CD14-positive monocyte (primary cell): ENCODE measurements at regions not wholly inside any gene's neighbourhood (a gene's known extent, or its start where the extent isn't known, plus 50 kb on each side); places are given as distances from the start of the nearest gene placed in this dataset.

Source experiments
- DNase-seq, 3 donors: peaks; one replicate each; pipeline ENCODE4 v3.0.0-alpha.2; 2011 to 2022
- H2AFZ ChIP-seq: 2 replicates; pipeline ENCODE4 v1.6.0; 2012; ENCODE audit warnings: mild to moderate bottlenecking, low read depth, low read length, inconsistent platforms; ENCODE audit not compliant: insufficient read depth, poor library complexity, severe bottlenecking
- H3K27ac ChIP-seq, 2 donors: 1 replicate in 1 of 2; 2 replicates in 1 of 2; pipeline ENCODE4 v1.5.1; 2012 to 2013; ENCODE audit warnings: low read length in 2 of 2, control low read depth in 1 of 2, inconsistent platforms in 1 of 2, low read depth in 1 of 2, mild to moderate bottlenecking in 1 of 2
- H3K27me3 ChIP-seq, 2 donors: one replicate each; pipeline versions ENCODE4 v1.6.0 to v1.6.1; 2011 to 2013; ENCODE audit warnings: low read length in 2 of 2; ENCODE audit not compliant: control insufficient read depth in 2 of 2, insufficient read depth in 2 of 2
- H3K36me3 ChIP-seq, 2 donors: replicated peaks in 1 of 2; 1 replicate in 1 of 2; 2 replicates in 1 of 2; pipeline versions ENCODE4 v1.5.1 to v1.6.1; 2012 to 2013; ENCODE audit warnings: low read length in 2 of 2, control low read depth in 1 of 2, inconsistent platforms in 1 of 2, mild to moderate bottlenecking in 1 of 2; ENCODE audit not compliant: insufficient read depth in 2 of 2, control insufficient read depth in 1 of 2
- H3K4me1 ChIP-seq, 2 donors: 1 replicate in 1 of 2; 2 replicates in 1 of 2; pipeline versions ENCODE4 v1.5.1 to v1.6.1; 2012 to 2013; ENCODE audit warnings: low read length in 2 of 2, control low read depth in 1 of 2, inconsistent platforms in 1 of 2, mild to moderate bottlenecking in 1 of 2, moderate library complexity in 1 of 2; ENCODE audit not compliant: insufficient read depth in 2 of 2, control insufficient read depth in 1 of 2
- H3K4me2 ChIP-seq: replicated peaks from 2 replicates; pipeline ENCODE3; 2012; ENCODE audit warnings: low read length, moderate library complexity, mild to moderate bottlenecking; ENCODE audit not compliant: poor library complexity, severe bottlenecking; ENCODE audit errors: extremely low read depth
- H3K4me3 ChIP-seq, 3 experiments: fragments of 200-600 bp in 1 of 3; sonication (generic) in 1 of 3; replicated peaks in 1 of 3; 1 replicate in 2 of 3; 2 replicates in 1 of 3; pipeline ENCODE4 v1.5.1; 2011 to 2013; ENCODE audit warnings: low read length in 3 of 3, mild to moderate bottlenecking in 3 of 3, control low read depth in 2 of 3, low read depth in 2 of 3, inconsistent platforms in 1 of 3, moderate library complexity in 1 of 3
- H3K79me2 ChIP-seq: 2 replicates; pipeline ENCODE4 v1.6.0; 2012; ENCODE audit warnings: mild to moderate bottlenecking, control low read depth, inconsistent platforms, low read length, moderate library complexity; ENCODE audit not compliant: insufficient read depth
- H3K9ac ChIP-seq: 2 replicates; pipeline ENCODE4 v1.6.0; 2017; ENCODE audit warnings: low read length, mild to moderate bottlenecking; ENCODE audit not compliant: insufficient read depth, poor library complexity, severe bottlenecking
- H3K9me3 ChIP-seq, 2 donors: replicated peaks in 1 of 2; 1 replicate in 1 of 2; 2 replicates in 1 of 2; pipeline versions ENCODE4 v1.5.1 to v1.6.1; 2012 to 2013; ENCODE audit warnings: low read length in 2 of 2, control low read depth in 1 of 2; ENCODE audit not compliant: control insufficient read depth in 1 of 2, insufficient read depth in 1 of 2
- H4K20me1 ChIP-seq: 2 replicates; pipeline ENCODE4 v1.6.0; 2012; ENCODE audit warnings: mild to moderate bottlenecking, low read length, control low read depth, moderate library complexity; ENCODE audit not compliant: insufficient read depth
- H3K27ac Mint-ChIP-seq, 7 donors: one replicate each; pipeline ENCODE4 v1.8.0; 2020; ENCODE audit warnings: mild to moderate bottlenecking in 7 of 7, mixed read lengths in 7 of 7, moderate library complexity in 6 of 7, inconsistent platforms in 2 of 7
- H3K27me3 Mint-ChIP-seq, 3 donors: one replicate each; pipeline ENCODE4 v1.8.0; 2021 to 2022; ENCODE audit warnings: low read depth in 3 of 3, mild to moderate bottlenecking in 3 of 3, mixed read lengths in 3 of 3, moderate library complexity in 3 of 3, inconsistent platforms in 1 of 3
- H3K36me3 Mint-ChIP-seq, 2 donors: one replicate each; pipeline ENCODE4 v1.8.0; 2020; ENCODE audit warnings: mixed read lengths in 2 of 2, inconsistent platforms in 1 of 2, mild to moderate bottlenecking in 1 of 2
- H3K4me1 Mint-ChIP-seq: one replicate; pipeline ENCODE4 v1.8.0; 2020; ENCODE audit warnings: mild to moderate bottlenecking, mixed read lengths
- H3K4me3 Mint-ChIP-seq, 2 donors: one replicate each; pipeline ENCODE4 v1.8.0; 2020; ENCODE audit warnings: mild to moderate bottlenecking in 2 of 2, mixed read lengths in 2 of 2, moderate library complexity in 1 of 2
- H3K9me3 Mint-ChIP-seq, 7 donors: one replicate each; pipeline ENCODE4 v1.8.0; 2020 to 2022; ENCODE audit warnings: mixed read lengths in 7 of 7, mild to moderate bottlenecking in 6 of 7, moderate library complexity in 6 of 7, inconsistent platforms in 2 of 7
- WGBS: methylation state at CpG from one replicate; pipeline ENCODE4 v1.1.5; 2013; ENCODE audit warnings: missing lambda C conversion rate; ENCODE audit not compliant: insufficient coverage; 5-methylcytosine and 5-hydroxymethylcytosine counted together
- intact Hi-C, 2 donors: fragments of 100-400 bp; cut with micrococcal nuclease; formaldehyde crosslinking; loops; one replicate each; pipeline versions ENCODE4 v1.15.0 to v1.15.1; 2023
- TF ChIP-seq, protein P1 (sequence below): fragments of 200-600 bp; IDR thresholded peaks from one replicate; pipeline ENCODE4 v1.8.0; 2022; ENCODE audit warnings: antibody characterized with exemption, mild to moderate bottlenecking

DNA sequence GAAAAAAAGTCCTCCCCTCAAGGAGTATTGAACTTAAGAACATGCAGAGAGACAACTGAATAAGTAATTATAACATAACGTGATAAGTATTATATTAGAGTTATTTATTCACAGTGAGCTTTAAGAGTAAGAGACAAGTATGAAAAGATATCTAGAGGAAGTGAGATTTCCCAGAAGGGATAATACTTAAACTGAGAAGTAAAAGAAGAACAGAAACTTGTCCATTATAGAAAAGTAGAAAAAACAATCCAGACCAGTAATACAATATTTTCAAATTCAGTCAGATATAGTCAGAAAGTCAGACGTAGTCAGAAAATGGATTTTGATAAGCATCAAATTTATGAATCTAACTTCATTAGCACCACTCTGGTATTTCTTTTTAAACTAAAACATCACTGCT lies 613.0 kb upstream of the CCNG1 start:
- no peak overlapping the region for H2AFZ ChIP-seq
- intact Hi-C loops = no loop called here
- H3K27me3 ChIP-seq = no peaks in the 10 kb centered on the region
- H4K20me1 ChIP-seq = no peaks in the 10 kb centered on the region
- no peak overlapping the region for H3K27ac ChIP-seq
- no peaks in the 10 kb centered on the region for H3K36me3 Mint-ChIP-seq
- no peak for DNase-seq
- H3K4me3 ChIP-seq = no peak overlapping the region
- H3K9me3 ChIP-seq = peaks cover 2 to 13% of the 10 kb centered on the region in 2 donors
- H3K36me3 ChIP-seq = no peaks in the 10 kb centered on the region
- peaks cover 2 to 22% (median 5%) of the 10 kb centered on the region in 7 donors for H3K9me3 Mint-ChIP-seq
- H3K9ac ChIP-seq = no peak overlapping the region
- no peak overlapping the region for H3K4me2 ChIP-seq
- no peaks in the 10 kb centered on the region for H3K27me3 Mint-ChIP-seq
- H3K4me3 Mint-ChIP-seq = no peak overlapping the region
- TF ChIP-seq, protein P1, sequence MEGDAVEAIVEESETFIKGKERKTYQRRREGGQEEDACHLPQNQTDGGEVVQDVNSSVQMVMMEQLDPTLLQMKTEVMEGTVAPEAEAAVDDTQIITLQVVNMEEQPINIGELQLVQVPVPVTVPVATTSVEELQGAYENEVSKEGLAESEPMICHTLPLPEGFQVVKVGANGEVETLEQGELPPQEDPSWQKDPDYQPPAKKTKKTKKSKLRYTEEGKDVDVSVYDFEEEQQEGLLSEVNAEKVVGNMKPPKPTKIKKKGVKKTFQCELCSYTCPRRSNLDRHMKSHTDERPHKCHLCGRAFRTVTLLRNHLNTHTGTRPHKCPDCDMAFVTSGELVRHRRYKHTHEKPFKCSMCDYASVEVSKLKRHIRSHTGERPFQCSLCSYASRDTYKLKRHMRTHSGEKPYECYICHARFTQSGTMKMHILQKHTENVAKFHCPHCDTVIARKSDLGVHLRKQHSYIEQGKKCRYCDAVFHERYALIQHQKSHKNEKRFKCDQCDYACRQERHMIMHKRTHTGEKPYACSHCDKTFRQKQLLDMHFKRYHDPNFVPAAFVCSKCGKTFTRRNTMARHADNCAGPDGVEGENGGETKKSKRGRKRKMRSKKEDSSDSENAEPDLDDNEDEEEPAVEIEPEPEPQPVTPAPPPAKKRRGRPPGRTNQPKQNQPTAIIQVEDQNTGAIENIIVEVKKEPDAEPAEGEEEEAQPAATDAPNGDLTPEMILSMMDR = no peak
- no CpG with 5 or more reads among the region's 2 CpGs for WGBS
- H3K27ac Mint-ChIP-seq = no peak overlapping the region
- H3K4me1 ChIP-seq = no peaks in the 10 kb centered on the region
- no peaks in the 10 kb centered on the region for H3K4me1 Mint-ChIP-seq
- H3K79me2 ChIP-seq = no peaks in the 10 kb centered on the region

DNA sequence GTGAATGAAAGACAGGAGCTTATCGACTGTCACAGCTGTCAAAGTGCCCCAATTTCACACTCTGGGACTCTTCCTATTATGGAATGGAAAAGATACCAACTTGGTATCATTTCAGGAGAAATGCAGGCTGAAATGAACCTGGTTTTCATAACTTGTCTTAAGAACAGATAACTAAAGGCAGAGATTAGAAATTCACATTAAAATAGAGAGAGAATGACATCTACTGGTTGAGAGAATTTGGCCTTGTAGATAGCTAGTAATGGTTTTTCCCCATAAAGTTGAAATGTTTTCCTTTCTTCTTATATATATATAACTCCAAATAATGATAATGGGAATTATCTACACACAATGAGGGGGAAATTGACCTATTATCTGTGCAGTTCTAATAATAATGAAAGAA lies 600.2 kb upstream of the CCNG1 start:
- TF ChIP-seq, protein P1 = no peak
- no peak overlapping the region for H2AFZ ChIP-seq
- H3K79me2 ChIP-seq = no peaks in the 10 kb centered on the region
- intact Hi-C loops = no loop called here
- no peak overlapping the region for H3K9ac ChIP-seq
- no peak overlapping the region for H3K4me3 Mint-ChIP-seq
- no peak for DNase-seq
- no peak overlapping the region for H3K4me3 ChIP-seq
- H3K27me3 Mint-ChIP-seq = no peaks in the 10 kb centered on the region
- H3K27ac ChIP-seq = no peak overlapping the region
- peaks cover 0 to 17% (median 11%) of the 10 kb centered on the region in 7 donors for H3K9me3 Mint-ChIP-seq
- no peaks in the 10 kb centered on the region for H3K36me3 Mint-ChIP-seq
- H3K27me3 ChIP-seq = no peaks in the 10 kb centered on the region
- no peaks in the 10 kb centered on the region for H4K20me1 ChIP-seq
- no peaks in the 10 kb centered on the region for H3K4me1 Mint-ChIP-seq
- H3K9me3 ChIP-seq = peaks cover 5 to 12% of the 10 kb centered on the region in 2 donors
- no peaks in the 10 kb centered on the region for H3K36me3 ChIP-seq
- no peak overlapping the region for H3K4me2 ChIP-seq
- H3K27ac Mint-ChIP-seq = no peak overlapping the region
- H3K4me1 ChIP-seq = no peaks in the 10 kb centered on the region
- WGBS = no CpG with 5 or more reads among the region's 1 CpG
